ENCODE measurements at regions not wholly inside any gene's neighbourhood (a gene's known extent, or its start where the extent isn't known, plus 50 kb on each side); places are given as distances from the start of the nearest gene placed in this dataset.

GRCh38 chr5:8897316-8897715 is 648.6 kb downstream of the SEMA5A start:
- no peak for TF ChIP-seq CTCF (IDR thresholded peaks at IDR 0.05)
- TF ChIP-seq POLR2A (IDR thresholded peaks at IDR 0.05) = no peak
